ENCODE measurements at regions not wholly inside any gene's neighbourhood (a gene's known extent, or its start where the extent isn't known, plus 50 kb on each side); places are given as distances from the start of the nearest gene placed in this dataset.

DNA sequence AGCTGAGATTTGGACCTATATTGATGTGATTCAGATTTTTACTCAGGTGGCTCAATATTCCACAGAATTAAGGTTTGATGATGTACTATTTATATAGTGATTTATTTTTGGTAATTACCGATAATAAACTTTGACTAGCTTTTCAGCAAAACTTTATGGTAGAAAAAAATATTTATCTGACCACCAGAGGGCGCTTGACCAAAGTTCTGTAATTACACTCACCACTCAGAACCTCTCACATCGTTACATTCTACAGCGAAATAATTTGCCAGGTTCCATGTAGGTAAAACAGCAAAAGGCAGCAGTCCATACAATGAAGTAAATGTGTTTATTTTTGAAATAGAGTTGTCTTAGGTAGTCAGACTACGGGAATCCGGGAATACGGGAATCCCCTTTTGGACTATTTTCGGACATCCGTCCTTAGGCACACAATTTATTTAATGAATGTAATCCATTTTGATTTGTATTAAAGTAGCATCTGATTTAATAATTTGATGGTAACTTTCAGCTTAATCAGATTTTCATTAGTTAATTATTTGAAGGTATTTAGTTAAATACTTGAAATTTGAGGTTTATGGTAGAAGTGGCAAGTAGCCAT is 143.0 kb upstream of the DDHD1 start:
- Histone ChIP-seq H3K9me3 (ENCODE audit: control insufficient read depth, low read length) (no peaks in the 10 kb centered on the region), H3K9ac (ENCODE audit: extremely low read depth, low read length, poor library complexity, severe bottlenecking) (no peak overlapping the region), H3K27me3 (ENCODE audit: control insufficient read depth, insufficient read depth, low read length, poor library complexity, severe bottlenecking) (no peaks in the 10 kb centered on the region), H3K4me3 (ENCODE audit: low read length) (no peak overlapping the region), H3K36me3 (ENCODE audit: control insufficient read depth, insufficient read depth, low read length) (no peaks in the 10 kb centered on the region), H3K27ac (ENCODE audit: low read depth, low read length) (no peak overlapping the region), H3K4me1 (ENCODE audit: control insufficient read depth, insufficient read depth, low read length) (no peaks in the 10 kb centered on the region)
- Mint-ChIP-seq H3K4me3 (no peak overlapping the region), H3K27ac (no peak overlapping the region), H3K4me1 (no peaks in the 10 kb centered on the region), H3K9me3 (peaks cover 2% of the 10 kb centered on the region), H3K36me3 (ENCODE audit: low read depth) (no peaks in the 10 kb centered on the region), H3K27me3 (ENCODE audit: insufficient read depth) (no peaks in the 10 kb centered on the region)
- WGBS, 2 experiments (ENCODE audit: insufficient coverage in 1 of 2, insufficient read length in 1 of 2), result 0 to 71% methylated on average over 1 to 9 of the region's 9 CpGs
- TF ChIP-seq, protein P1, sequence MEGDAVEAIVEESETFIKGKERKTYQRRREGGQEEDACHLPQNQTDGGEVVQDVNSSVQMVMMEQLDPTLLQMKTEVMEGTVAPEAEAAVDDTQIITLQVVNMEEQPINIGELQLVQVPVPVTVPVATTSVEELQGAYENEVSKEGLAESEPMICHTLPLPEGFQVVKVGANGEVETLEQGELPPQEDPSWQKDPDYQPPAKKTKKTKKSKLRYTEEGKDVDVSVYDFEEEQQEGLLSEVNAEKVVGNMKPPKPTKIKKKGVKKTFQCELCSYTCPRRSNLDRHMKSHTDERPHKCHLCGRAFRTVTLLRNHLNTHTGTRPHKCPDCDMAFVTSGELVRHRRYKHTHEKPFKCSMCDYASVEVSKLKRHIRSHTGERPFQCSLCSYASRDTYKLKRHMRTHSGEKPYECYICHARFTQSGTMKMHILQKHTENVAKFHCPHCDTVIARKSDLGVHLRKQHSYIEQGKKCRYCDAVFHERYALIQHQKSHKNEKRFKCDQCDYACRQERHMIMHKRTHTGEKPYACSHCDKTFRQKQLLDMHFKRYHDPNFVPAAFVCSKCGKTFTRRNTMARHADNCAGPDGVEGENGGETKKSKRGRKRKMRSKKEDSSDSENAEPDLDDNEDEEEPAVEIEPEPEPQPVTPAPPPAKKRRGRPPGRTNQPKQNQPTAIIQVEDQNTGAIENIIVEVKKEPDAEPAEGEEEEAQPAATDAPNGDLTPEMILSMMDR (conservative IDR thresholded peaks at IDR 0.05), result peak; percentile 85
- DNase-seq, result no peak

DNA sequence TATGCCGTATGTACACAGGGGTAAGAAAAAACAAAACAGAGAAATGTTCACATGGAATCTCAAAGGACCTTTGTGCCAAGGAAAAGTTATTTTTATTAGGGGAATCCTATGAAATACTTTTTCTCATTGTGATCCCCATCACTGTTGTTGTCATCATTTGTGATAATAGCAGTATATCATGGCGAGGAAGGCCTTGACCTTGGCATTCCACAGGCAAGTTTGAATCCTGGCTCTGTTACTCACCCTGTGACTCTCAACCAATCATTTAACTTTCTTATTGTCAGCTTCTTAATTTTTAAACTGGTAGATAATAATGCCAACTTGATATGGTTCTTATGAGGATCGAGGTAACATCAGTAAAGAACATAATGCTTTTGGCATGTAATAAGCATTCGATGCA is 142.2 kb upstream of the DDHD1 start:
- Histone ChIP-seq H3K27ac (ENCODE audit: low read depth, low read length) (no peak overlapping the region), H3K9ac (ENCODE audit: extremely low read depth, low read length, poor library complexity, severe bottlenecking) (no peak overlapping the region), H3K4me3 (ENCODE audit: low read length) (no peak overlapping the region), H3K4me1 (ENCODE audit: control insufficient read depth, insufficient read depth, low read length) (no peaks in the 10 kb centered on the region), H3K9me3 (ENCODE audit: control insufficient read depth, low read length) (no peaks in the 10 kb centered on the region), H3K27me3 (ENCODE audit: control insufficient read depth, insufficient read depth, low read length, poor library complexity, severe bottlenecking) (no peaks in the 10 kb centered on the region), H3K36me3 (ENCODE audit: control insufficient read depth, insufficient read depth, low read length) (no peaks in the 10 kb centered on the region)
- no peaks in the 10 kb centered on the region for H3K27me3 Mint-ChIP-seq (ENCODE audit: insufficient read depth)
- no peak for DNase-seq
- TF ChIP-seq, protein P1 (conservative IDR thresholded peaks at IDR 0.05), result no peak
- H3K27ac Mint-ChIP-seq, result no peak overlapping the region
- H3K9me3 Mint-ChIP-seq, result peaks cover 2% of the 10 kb centered on the region
- no peaks in the 10 kb centered on the region for H3K4me1 Mint-ChIP-seq
- H3K4me3 Mint-ChIP-seq, result no peak overlapping the region
- WGBS, 2 experiments (ENCODE audit: insufficient coverage in 1 of 2, insufficient read length in 1 of 2), result 89 to 97% methylated on average over 3 to 4 of the region's 4 CpGs
- no peaks in the 10 kb centered on the region for H3K36me3 Mint-ChIP-seq (ENCODE audit: low read depth)

DNA sequence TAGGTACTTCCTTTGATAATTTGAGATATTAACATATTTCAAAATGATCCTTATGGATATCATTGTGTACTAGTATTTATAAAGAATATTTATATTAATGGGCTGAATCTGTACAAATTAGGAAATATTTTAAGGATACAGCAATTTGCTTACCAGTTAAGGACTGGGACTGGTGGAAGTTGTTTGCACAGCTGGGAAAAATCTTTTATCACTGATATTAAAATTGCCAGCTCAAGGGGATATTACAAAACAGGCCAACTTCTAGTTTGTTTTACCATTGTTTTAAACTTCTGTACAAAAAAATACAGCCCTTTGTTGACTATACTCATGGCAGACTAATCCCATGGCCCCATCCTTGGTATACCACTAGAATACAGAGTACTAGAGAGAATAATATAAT is 133.2 kb upstream of the DDHD1 start:
- Mint-ChIP-seq H3K4me3 (no peak overlapping the region), H3K27me3 (ENCODE audit: insufficient read depth) (no peaks in the 10 kb centered on the region)
- no peaks in the 10 kb centered on the region for H3K27me3 ChIP-seq (ENCODE audit: control insufficient read depth, insufficient read depth, low read length, poor library complexity, severe bottlenecking)

More for the DNA sequence above, 133.2 kb upstream of the DDHD1 start:
- Mint-ChIP-seq H3K27ac (no peak overlapping the region), H3K36me3 (ENCODE audit: low read depth) (no peaks in the 10 kb centered on the region), H3K9me3 (peaks cover 13% of the 10 kb centered on the region), H3K4me1 (no peaks in the 10 kb centered on the region)
- TF ChIP-seq, protein P1 (conservative IDR thresholded peaks at IDR 0.05), result no peak
- Histone ChIP-seq H3K36me3 (ENCODE audit: control insufficient read depth, insufficient read depth, low read length) (no peaks in the 10 kb centered on the region), H3K27ac (ENCODE audit: low read depth, low read length) (no peak overlapping the region), H3K4me3 (ENCODE audit: low read length) (no peak overlapping the region), H3K4me1 (ENCODE audit: control insufficient read depth, insufficient read depth, low read length) (no peaks in the 10 kb centered on the region), H3K9me3 (ENCODE audit: control insufficient read depth, low read length) (peaks cover 19% of the 10 kb centered on the region), H3K9ac (ENCODE audit: extremely low read depth, low read length, poor library complexity, severe bottlenecking) (no peak overlapping the region)
- DNase-seq, result no peak
